Glutamatergic neuron (in vitro differentiated cells): ENCODE measurements at regions not wholly inside any gene's neighbourhood (a gene's known extent, or its start where the extent isn't known, plus 50 kb on each side); places are given as distances from the start of the nearest gene placed in this dataset.

Experiments used
- DNase-seq: peaks from one replicate; pipeline ENCODE4 v3.0.0; 2022
- H3K27ac Mint-ChIP-seq: one replicate; pipeline ENCODE4 v1.8.0; 2020; ENCODE audit warnings: mild to moderate bottlenecking, mixed read lengths, inconsistent platforms; ENCODE audit not compliant: unreplicated experiment
- H3K27me3 Mint-ChIP-seq: one replicate; pipeline ENCODE4 v1.8.0; 2020; ENCODE audit warnings: mild to moderate bottlenecking, moderate library complexity, mixed read lengths, inconsistent platforms; ENCODE audit not compliant: unreplicated experiment
- H3K36me3 Mint-ChIP-seq: one replicate; pipeline ENCODE4 v1.8.0; 2020; ENCODE audit warnings: mild to moderate bottlenecking, mixed read lengths, inconsistent platforms; ENCODE audit not compliant: unreplicated experiment
- H3K4me1 Mint-ChIP-seq: one replicate; pipeline ENCODE4 v1.8.0; 2020; ENCODE audit warnings: mild to moderate bottlenecking, low read depth, mixed read lengths, inconsistent platforms; ENCODE audit not compliant: unreplicated experiment
- H3K4me3 Mint-ChIP-seq: one replicate; pipeline ENCODE4 v1.8.0; 2020; ENCODE audit warnings: mild to moderate bottlenecking, mixed read lengths, inconsistent platforms; ENCODE audit not compliant: unreplicated experiment
- H3K9me3 Mint-ChIP-seq: one replicate; pipeline ENCODE4 v1.8.0; 2020; ENCODE audit warnings: mild to moderate bottlenecking, moderate library complexity, mixed read lengths, inconsistent platforms; ENCODE audit not compliant: unreplicated experiment
- TF ChIP-seq, protein P1 (sequence below): fragments of 200-600 bp; sonication (generic); IDR thresholded peaks from one replicate; pipeline ENCODE4 v1.5.0; 2021; ENCODE audit not compliant: partially characterized antibody, unreplicated experiment

DNA sequence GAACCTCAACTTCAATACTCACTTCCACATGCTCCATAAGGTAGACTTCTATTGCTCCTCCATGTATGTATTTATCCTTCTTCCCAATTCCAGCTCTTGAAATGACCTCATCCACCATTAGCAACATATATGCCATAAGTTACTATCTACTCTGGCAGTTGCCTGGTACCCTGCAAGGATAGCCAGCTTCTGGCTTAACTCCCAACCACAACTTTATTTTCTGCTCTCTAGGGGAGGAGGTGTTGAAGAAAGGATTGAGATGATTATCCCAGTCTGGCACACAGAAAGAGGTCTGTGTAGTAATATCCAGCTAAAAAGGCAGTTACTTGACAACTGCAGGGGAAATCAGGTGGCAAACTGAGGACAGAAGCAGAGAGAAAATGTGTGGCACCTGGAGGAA, 71.5 kb upstream of the MDM1 start:
- Mint-ChIP-seq H3K4me1 (no peaks in the 10 kb centered on the region), H3K4me3 (no peak overlapping the region), H3K27ac (no peak overlapping the region), H3K36me3 (no peaks in the 10 kb centered on the region), H3K9me3 (no peaks in the 10 kb centered on the region), H3K27me3 (no peaks in the 10 kb centered on the region)
- no peak for DNase-seq
- TF ChIP-seq, protein P1, sequence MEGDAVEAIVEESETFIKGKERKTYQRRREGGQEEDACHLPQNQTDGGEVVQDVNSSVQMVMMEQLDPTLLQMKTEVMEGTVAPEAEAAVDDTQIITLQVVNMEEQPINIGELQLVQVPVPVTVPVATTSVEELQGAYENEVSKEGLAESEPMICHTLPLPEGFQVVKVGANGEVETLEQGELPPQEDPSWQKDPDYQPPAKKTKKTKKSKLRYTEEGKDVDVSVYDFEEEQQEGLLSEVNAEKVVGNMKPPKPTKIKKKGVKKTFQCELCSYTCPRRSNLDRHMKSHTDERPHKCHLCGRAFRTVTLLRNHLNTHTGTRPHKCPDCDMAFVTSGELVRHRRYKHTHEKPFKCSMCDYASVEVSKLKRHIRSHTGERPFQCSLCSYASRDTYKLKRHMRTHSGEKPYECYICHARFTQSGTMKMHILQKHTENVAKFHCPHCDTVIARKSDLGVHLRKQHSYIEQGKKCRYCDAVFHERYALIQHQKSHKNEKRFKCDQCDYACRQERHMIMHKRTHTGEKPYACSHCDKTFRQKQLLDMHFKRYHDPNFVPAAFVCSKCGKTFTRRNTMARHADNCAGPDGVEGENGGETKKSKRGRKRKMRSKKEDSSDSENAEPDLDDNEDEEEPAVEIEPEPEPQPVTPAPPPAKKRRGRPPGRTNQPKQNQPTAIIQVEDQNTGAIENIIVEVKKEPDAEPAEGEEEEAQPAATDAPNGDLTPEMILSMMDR, result no peak

DNA sequence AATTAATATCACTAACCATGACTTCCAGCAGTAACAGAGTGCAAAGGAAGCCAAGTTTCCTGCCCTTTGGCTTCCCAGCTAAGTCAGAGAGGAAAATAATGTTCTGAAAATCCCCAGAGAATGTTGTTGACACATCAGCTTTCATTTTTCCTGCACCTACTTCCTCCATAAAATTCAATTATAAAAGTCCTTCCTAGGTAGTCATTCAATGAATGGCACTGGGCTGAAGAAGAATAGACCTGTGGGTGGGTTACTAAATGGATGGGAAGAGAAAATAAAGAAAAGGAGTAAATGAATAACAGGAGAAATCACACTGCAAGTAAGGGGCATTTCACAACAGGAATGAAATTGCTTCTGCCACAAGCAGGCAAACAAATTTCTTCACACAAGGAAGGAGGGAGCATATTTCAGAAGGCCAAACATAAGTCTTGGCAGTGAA, 73.2 kb upstream of the MDM1 start:
- TF ChIP-seq, protein P1, result no peak
- Mint-ChIP-seq H3K36me3 (no peaks in the 10 kb centered on the region), H3K9me3 (no peaks in the 10 kb centered on the region), H3K27me3 (no peaks in the 10 kb centered on the region), H3K4me1 (no peaks in the 10 kb centered on the region), H3K4me3 (no peak overlapping the region), H3K27ac (no peak overlapping the region)
- no peak for DNase-seq

DNA sequence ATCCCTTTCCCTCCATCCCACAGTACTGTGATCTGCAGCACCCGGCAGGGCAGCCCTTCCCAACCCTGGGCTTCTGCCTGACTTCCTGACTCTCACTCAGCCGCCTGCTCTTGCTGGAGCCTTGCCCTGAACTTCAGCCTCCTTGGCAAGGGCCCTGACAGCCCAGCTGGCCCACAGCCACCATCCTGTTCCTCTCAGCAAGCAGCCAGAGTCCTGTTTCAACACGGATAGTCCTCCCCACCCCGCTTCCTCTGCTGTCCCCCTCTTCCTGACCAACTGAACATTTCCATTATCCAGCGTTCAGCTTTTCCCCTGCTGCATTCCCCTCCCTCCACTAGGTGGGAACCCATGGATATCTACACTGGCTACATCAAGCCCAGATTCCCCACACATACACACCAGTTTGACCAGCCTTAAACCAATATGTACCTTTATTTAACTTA, 74.0 kb upstream of the MDM1 start:
- Mint-ChIP-seq H3K4me1 (no peaks in the 10 kb centered on the region), H3K36me3 (no peaks in the 10 kb centered on the region), H3K9me3 (no peaks in the 10 kb centered on the region), H3K4me3 (no peak overlapping the region), H3K27me3 (no peaks in the 10 kb centered on the region), H3K27ac (no peak overlapping the region)
- DNase-seq, result no peak
- TF ChIP-seq, protein P1, result no peak

DNA sequence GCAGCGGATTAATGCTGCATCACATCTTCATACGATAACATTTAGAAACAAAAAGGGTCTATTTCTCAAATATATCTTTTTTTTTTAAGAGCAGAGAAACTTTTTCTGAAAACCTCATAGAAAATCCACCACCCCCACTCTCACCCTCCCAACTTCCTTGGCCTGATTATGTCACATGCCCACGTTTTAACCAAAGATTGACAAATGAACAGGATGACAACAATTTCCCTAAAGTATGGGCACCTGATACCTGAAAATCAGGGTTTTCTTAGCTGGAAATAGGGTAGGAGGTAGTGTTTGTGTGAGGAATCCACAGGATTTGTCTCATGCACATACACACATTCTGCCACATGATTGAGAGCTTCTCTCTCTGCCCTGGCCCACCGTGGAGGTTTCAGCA, 74.7 kb upstream of the MDM1 start:
- Mint-ChIP-seq H3K27ac (no peak overlapping the region), H3K4me1 (no peaks in the 10 kb centered on the region), H3K36me3 (no peaks in the 10 kb centered on the region), H3K4me3 (no peak overlapping the region), H3K27me3 (no peaks in the 10 kb centered on the region), H3K9me3 (no peaks in the 10 kb centered on the region)
- TF ChIP-seq, protein P1, result no peak
- no peak for DNase-seq

- TF ChIP-seq, protein P1, result no peak
- Mint-ChIP-seq H3K9me3 (no peaks in the 10 kb centered on the region), H3K4me1 (no peaks in the 10 kb centered on the region), H3K27me3 (no peaks in the 10 kb centered on the region), H3K4me3 (no peak overlapping the region), H3K36me3 (no peaks in the 10 kb centered on the region), H3K27ac (no peak overlapping the region)
- DNase-seq, result no peak
Observed at GRCh38 chr12:68410018-68410660, 78.0 kb upstream of the MDM1 start.
